Testis (tissue), 2 donors: ENCODE measurements at regions not wholly inside any gene's neighbourhood (a gene's known extent, or its start where the extent isn't known, plus 50 kb on each side); places are given as distances from the start of the nearest gene placed in this dataset.

Source experiments
- CTCF ChIP-seq, 3 experiments: fragments of 450-650 bp in 2 of 3; fragments of 200-600 bp in 1 of 3; sonication (generic) in 1 of 3; IDR thresholded peaks; one replicate each; pipeline ENCODE4 v1.5.1; 2016 to 2019; ENCODE audit warnings: antibody characterized with exemption in 3 of 3, mild to moderate bottlenecking in 2 of 3, moderate library complexity in 1 of 3
- POLR2A ChIP-seq: fragments of 450-650 bp; IDR thresholded peaks from one replicate; pipeline ENCODE4 v1.6.1; 2017; ENCODE audit warnings: antibody characterized with exemption, mild to moderate bottlenecking, moderate library complexity

GRCh38 chr1:95668165-95668564 lies 434.2 kb downstream of the RWDD3 start:
- TF ChIP-seq CTCF (IDR thresholded peaks at IDR 0.05): no peak
- no peak for TF ChIP-seq POLR2A
